ENCODE measurements at regions not wholly inside any gene's neighbourhood (a gene's known extent, or its start where the extent isn't known, plus 50 kb on each side); places are given as distances from the start of the nearest gene placed in this dataset.

GRCh38 chr1:227472772-227473171 lies 90.6 kb upstream of the ZNF678 start:
- TF ChIP-seq CTCF (optimal IDR thresholded peaks at IDR 0.05 in 1 of 3, IDR thresholded peaks at IDR 0.05 in 1 of 3, conservative IDR thresholded peaks at IDR 0.05 in 1 of 3; ENCODE audit: extremely low read depth in 1 of 3, insufficient read depth in 2 of 3, low read length in 3 of 3) (no peak), EZH2 (IDR thresholded peaks at IDR 0.05; ENCODE audit: low read length) (no peak)

Measured in keratinocyte (primary cell).